SK-N-MC (cell line): ENCODE measurements at regions not wholly inside any gene's neighbourhood (a gene's known extent, or its start where the extent isn't known, plus 50 kb on each side); places are given as distances from the start of the nearest gene placed in this dataset.

Experiments used
- DNase-seq: peaks from one replicate; pipeline ENCODE4 v3.0.0-alpha.2; 2011; ENCODE audit warnings: low read depth, low spot score
- H3K27ac ChIP-seq: fragments of 200-600 bp; sonication (generic); 2 replicates; pipeline ENCODE4 v1.5.1; 2016; ENCODE audit warnings: mixed run types
- H3K36me3 ChIP-seq: fragments of 200-600 bp; sonication (generic); 2 replicates; pipeline ENCODE4 v1.6.1; 2017; ENCODE audit warnings: antibody characterized with exemption, low read length, mixed read lengths; ENCODE audit not compliant: insufficient read depth
- H3K4me3 ChIP-seq: fragments of 200-600 bp; sonication (generic); 2 replicates; pipeline ENCODE4 v1.5.1; 2016
- H3K9ac ChIP-seq: fragments of 200-600 bp; sonication (generic); 2 replicates; pipeline ENCODE4 v1.8.0; 2017; ENCODE audit warnings: mixed run types, mixed read lengths; ENCODE audit not compliant: insufficient read length
- H3K9me3 ChIP-seq: fragments of 200-600 bp; sonication (generic); 2 replicates; pipeline ENCODE4 v1.6.1; 2017; ENCODE audit warnings: low read depth, mild to moderate bottlenecking, antibody characterized with exemption, low read length, moderate library complexity, mixed read lengths
- EZH2 ChIP-seq: fragments of 200-600 bp; sonication (generic); IDR thresholded peaks from one replicate; pipeline ENCODE4 v1.6.1; 2017; ENCODE audit warnings: antibody characterized with exemption
- FOXP2 ChIP-seq: optimal IDR thresholded peaks from 2 replicates; pipeline ENCODE3; 2011; ENCODE audit warnings: mild to moderate bottlenecking, moderate library complexity; ENCODE audit not compliant: insufficient read depth; ENCODE audit errors: extremely low read length, control extremely low read depth
- POLR2AphosphoS5 ChIP-seq: IDR thresholded peaks from 2 replicates; pipeline ENCODE4 v1.6.1; 2012; ENCODE audit warnings: mild to moderate bottlenecking, low read depth, low read length, borderline replicate concordance

DNA sequence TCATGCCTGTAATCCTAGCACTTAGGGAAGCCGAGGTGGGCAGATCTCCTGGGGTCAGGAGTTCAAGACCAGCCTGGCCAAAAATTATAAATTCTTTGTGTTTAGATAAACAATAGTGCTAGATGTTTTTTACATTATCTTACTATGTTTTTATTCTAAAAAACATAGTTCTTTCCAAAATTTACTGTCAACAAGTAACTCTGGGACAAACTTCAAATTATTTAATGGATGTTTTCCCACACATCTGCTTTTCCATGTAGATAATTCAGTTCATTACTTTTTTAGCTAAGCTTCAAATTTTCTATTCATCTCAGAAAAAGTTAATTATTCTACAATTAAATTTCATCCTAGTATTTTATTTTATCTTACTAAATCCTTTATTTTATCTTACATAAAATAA lies 596.2 kb upstream of the LRRC4C start:
- no peaks in the 10 kb centered on the region for H3K9me3 ChIP-seq
- TF ChIP-seq POLR2AphosphoS5 (no peak), EZH2 (no peak), FOXP2 (no peak)
- no peak overlapping the region for H3K27ac ChIP-seq
- H3K4me3 ChIP-seq, result no peak overlapping the region
- DNase-seq, result no peak
- no peaks in the 10 kb centered on the region for H3K36me3 ChIP-seq
- no peak overlapping the region for H3K9ac ChIP-seq

DNA sequence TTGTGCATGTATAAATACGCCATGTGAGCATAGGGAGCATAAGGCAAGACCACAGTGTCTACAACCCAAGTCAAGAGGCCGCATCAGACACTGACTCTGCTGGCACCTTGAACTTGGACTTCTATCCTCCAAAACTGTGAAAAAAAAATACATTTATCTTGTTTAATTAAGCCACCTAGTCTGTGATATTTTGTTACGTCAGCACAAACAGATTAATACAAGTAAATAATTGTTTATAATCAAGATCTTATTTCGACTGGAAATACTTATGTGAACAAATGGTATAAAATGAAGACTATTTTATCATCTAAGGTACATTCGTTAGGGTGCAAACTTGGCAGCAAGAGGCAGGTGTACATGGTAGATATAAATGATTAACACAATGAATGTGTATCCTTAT lies 599.3 kb upstream of the LRRC4C start:
- no peak overlapping the region for H3K27ac ChIP-seq
- no peak overlapping the region for H3K9ac ChIP-seq
- no peaks in the 10 kb centered on the region for H3K36me3 ChIP-seq
- no peaks in the 10 kb centered on the region for H3K9me3 ChIP-seq
- no peak overlapping the region for H3K4me3 ChIP-seq
- no peak for DNase-seq
- TF ChIP-seq FOXP2 (no peak), POLR2AphosphoS5 (no peak), EZH2 (no peak)

DNA sequence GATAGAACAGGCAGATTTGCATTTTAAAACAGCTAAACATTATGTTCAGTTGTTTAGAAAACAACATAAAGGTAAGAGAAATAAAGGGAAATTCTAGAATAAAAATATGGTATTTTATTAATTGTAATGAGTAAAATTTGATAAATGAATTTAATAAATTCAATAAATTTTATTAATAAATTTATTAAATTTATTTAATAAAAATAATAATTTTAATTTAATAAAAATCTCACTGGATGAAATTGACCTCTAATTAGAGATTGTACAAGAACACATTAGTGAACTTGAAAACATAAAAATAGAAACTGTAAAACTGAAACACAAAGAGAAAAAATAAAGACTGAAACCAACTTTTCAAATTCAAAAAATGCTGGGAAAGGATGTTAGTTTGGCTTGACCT lies 605.7 kb upstream of the LRRC4C start:
- TF ChIP-seq POLR2AphosphoS5 (no peak), FOXP2 (no peak), EZH2 (no peak)
- Histone ChIP-seq H3K4me3 (no peak overlapping the region), H3K9me3 (no peaks in the 10 kb centered on the region), H3K36me3 (no peaks in the 10 kb centered on the region), H3K9ac (no peak overlapping the region), H3K27ac (no peak overlapping the region)
- DNase-seq, result no peak

DNA sequence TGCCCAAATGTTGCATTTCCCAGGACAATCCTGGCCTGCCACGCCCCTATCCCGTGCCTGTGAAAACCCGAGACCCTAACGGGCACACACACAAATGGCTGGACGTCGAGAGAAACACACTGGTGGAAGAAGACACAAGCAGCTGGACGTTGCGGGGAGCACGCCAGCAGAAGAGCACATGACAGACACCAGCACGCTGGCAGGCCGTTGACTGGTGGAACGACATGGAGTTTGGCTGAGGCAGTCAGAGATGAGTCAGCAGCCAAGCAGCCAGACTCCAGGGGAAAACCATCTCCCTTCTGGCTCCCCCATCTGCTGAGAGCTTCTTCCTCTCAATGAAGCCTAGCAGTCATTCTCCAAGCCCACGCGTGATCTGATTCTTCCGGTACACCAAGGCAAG lies 606.7 kb upstream of the LRRC4C start:
- no peak overlapping the region for H3K9ac ChIP-seq
- no peak overlapping the region for H3K27ac ChIP-seq
- TF ChIP-seq EZH2 (no peak), FOXP2 (no peak), POLR2AphosphoS5 (no peak)
- no peak overlapping the region for H3K4me3 ChIP-seq
- no peak for DNase-seq
- no peaks in the 10 kb centered on the region for H3K9me3 ChIP-seq
- no peaks in the 10 kb centered on the region for H3K36me3 ChIP-seq

DNA sequence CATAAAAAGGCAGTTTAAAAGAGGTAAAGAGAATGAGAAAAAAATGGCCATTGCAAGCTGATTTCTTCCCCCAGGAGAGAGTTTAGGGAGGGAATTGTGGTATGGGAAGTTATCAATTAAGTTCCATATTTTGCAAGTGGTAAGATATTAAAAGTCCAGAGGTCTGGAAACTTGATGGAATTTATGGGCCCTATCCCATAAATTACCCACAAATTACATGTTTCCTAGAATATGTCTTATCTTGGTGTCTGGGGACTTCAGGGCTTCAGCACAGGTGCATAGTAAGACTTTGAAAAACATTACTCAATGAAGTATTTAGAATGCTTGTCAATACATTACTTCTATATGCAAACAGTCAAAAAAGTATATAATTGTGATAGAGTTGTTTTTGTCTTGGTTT lies 614.9 kb upstream of the LRRC4C start:
- H3K36me3 ChIP-seq, result no peaks in the 10 kb centered on the region
- no peak for DNase-seq
- TF ChIP-seq EZH2, result no peak
- TF ChIP-seq POLR2AphosphoS5, result no peak
- no peaks in the 10 kb centered on the region for H3K9me3 ChIP-seq
- H3K4me3 ChIP-seq, result no peak overlapping the region
- H3K9ac ChIP-seq, result no peak overlapping the region
- no peak overlapping the region for H3K27ac ChIP-seq

DNA sequence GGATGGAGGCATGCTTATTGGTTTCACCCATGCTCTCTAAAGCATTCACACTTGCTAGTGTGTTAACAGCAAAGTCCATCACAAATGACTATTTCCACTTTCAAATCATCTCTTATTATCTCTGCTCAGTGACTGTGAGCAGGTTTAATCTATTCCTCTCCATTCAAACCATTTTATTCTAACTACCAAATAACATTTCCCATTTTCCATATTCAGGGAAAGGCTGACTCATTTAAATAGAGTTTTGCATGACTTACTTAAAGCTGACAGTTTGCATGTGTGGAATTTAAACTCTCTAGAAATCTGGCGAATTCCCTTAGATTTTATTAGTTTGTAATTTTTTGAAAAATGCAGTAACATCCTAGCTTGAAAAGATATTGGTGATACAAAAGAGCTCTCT lies 615.7 kb upstream of the LRRC4C start:
- Histone ChIP-seq H3K9ac (no peak overlapping the region), H3K9me3 (no peaks in the 10 kb centered on the region), H3K27ac (no peak overlapping the region), H3K36me3 (no peaks in the 10 kb centered on the region), H3K4me3 (no peak overlapping the region)
- no peak for DNase-seq
- no peak for TF ChIP-seq POLR2AphosphoS5
- TF ChIP-seq EZH2, result no peak
- no peak for TF ChIP-seq FOXP2

DNA sequence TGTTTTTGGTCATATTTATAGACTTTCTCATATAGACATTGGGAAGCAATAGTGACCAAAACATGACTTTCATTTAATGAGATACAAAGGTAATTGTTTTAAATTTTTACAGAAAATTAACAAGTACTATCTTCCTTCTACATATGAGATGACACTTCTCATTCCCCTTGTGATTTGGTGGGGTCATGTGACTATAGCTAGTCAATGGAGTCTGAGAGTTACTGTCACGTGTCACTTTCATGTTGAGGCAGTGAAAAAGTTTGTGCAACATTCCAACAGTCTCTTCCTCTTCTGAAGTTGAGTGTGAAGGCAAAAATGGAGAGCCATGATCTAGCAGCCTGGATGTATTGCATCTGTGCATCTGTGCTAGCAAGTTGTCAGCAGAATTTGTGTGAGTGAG lies 618.3 kb upstream of the LRRC4C start:
- H3K9ac ChIP-seq, result no peak overlapping the region
- no peaks in the 10 kb centered on the region for H3K36me3 ChIP-seq
- no peaks in the 10 kb centered on the region for H3K9me3 ChIP-seq
- DNase-seq, result no peak
- no peak overlapping the region for H3K27ac ChIP-seq
- H3K4me3 ChIP-seq, result no peak overlapping the region
- TF ChIP-seq FOXP2 (no peak), EZH2 (no peak), POLR2AphosphoS5 (no peak)

DNA sequence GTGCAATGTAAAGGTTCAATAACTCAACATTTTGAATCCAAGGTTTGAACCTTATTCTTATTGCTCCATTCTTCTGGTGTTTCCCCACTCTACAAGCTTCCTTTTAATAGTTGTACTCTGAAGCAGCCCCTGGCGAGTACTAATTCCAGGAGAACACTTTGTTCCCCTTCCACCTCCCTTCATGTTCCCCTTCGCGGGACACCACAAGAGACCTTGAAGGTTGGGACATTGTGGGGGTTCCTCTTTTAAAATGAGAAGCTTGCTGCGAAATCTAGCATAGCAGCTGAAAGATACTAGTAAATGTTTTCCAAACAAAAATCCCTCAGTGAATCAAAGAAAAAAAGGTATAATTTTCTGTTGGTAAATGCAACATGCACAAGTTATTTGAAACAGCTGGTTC lies 626.3 kb upstream of the LRRC4C start:
- Histone ChIP-seq H3K27ac (no peak overlapping the region), H3K9ac (no peak overlapping the region), H3K36me3 (no peaks in the 10 kb centered on the region), H3K9me3 (no peaks in the 10 kb centered on the region), H3K4me3 (no peak overlapping the region)
- TF ChIP-seq EZH2, result no peak
- TF ChIP-seq POLR2AphosphoS5, result no peak
- TF ChIP-seq FOXP2, result no peak
- DNase-seq, result no peak

DNA sequence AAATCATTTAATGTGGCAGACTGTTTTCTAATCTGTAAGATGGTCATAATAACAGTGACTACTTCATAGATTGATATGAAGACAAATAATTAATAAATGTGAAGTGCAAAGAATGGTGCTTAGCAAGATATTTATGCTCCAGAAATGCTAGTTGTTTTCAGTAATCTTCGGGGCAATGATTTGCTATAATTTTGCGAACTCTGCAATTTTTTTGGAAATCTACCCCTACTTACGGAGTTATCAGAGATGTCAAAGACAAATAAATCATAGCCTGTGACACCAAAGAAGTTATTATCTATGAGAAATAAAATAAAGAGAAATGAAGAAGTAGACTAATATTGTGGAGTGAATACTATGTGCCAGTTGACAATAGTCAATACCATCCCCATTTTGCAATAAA lies 634.1 kb upstream of the LRRC4C start:
- no peak overlapping the region for H3K9ac ChIP-seq
- DNase-seq, result no peak
- no peaks in the 10 kb centered on the region for H3K36me3 ChIP-seq
- no peaks in the 10 kb centered on the region for H3K9me3 ChIP-seq
- H3K27ac ChIP-seq, result no peak overlapping the region
- no peak for TF ChIP-seq FOXP2
- TF ChIP-seq POLR2AphosphoS5, result no peak
- no peak for TF ChIP-seq EZH2
- no peak overlapping the region for H3K4me3 ChIP-seq
